ENCODE measurements at regions not wholly inside any gene's neighbourhood (a gene's known extent, or its start where the extent isn't known, plus 50 kb on each side); places are given as distances from the start of the nearest gene placed in this dataset.
"Not testable (repeated sequence)": the region's sequence is repeated elsewhere in the genome, so short reads cannot be mapped to it uniquely, and the experiment has no call there.

GRCh38 chr17:33959098-33959497 lies 296.0 kb upstream of the CCL2 start:
- not testable (repeated sequence) for DNase-seq (ENCODE audit: extremely low read depth, low read depth)

GRCh38 chr17:33962857-33963655 lies 292.0 kb upstream of the CCL2 start:
- DNase-seq (ENCODE audit: extremely low read depth, low read depth), result no peak

- no peak for DNase-seq (ENCODE audit: extremely low read depth, low read depth)
Measured at GRCh38 chr17:33964344-33964979, 290.6 kb upstream of the CCL2 start.

- no peak for DNase-seq (ENCODE audit: extremely low read depth, low read depth)
Measured at GRCh38 chr17:33966410-33967059, 288.6 kb upstream of the CCL2 start.

- DNase-seq (ENCODE audit: extremely low read depth, low read depth), result no peak
Measured at GRCh38 chr17:33967608-33968349, 287.3 kb upstream of the CCL2 start.

GRCh38 chr17:33968350-33969044 lies 286.6 kb upstream of the CCL2 start:
- DNase-seq (ENCODE audit: extremely low read depth, low read depth), result no peak

GRCh38 chr17:33970279-33970678 lies 284.8 kb upstream of the CCL2 start:
- DNase-seq (ENCODE audit: extremely low read depth, low read depth), result no peak

GRCh38 chr17:33972763-33973162 lies 282.3 kb upstream of the CCL2 start:
- DNase-seq (ENCODE audit: extremely low read depth, low read depth), result no peak

GRCh38 chr17:33973491-33973890 lies 281.6 kb upstream of the CCL2 start:
- DNase-seq (ENCODE audit: extremely low read depth, low read depth), result no peak

- no peak for DNase-seq (ENCODE audit: extremely low read depth, low read depth)
Measured at GRCh38 chr17:33974276-33974675, 280.8 kb upstream of the CCL2 start.

- no peak for DNase-seq (ENCODE audit: extremely low read depth, low read depth)
Measured at GRCh38 chr17:33976831-33977230, 278.3 kb upstream of the CCL2 start.

- DNase-seq (ENCODE audit: extremely low read depth, low read depth), result no peak
Measured at GRCh38 chr17:33977729-33978514, 277.2 kb upstream of the CCL2 start.

- no peak for DNase-seq (ENCODE audit: extremely low read depth, low read depth)
Measured at GRCh38 chr17:33978889-33979288, 276.2 kb upstream of the CCL2 start.

- DNase-seq (ENCODE audit: extremely low read depth, low read depth), result no peak
Measured at GRCh38 chr17:33980193-33980592, 274.9 kb upstream of the CCL2 start.

- DNase-seq (ENCODE audit: extremely low read depth, low read depth), result no peak
Measured at GRCh38 chr17:33981711-33982601, 273.1 kb upstream of the CCL2 start.

- DNase-seq (ENCODE audit: extremely low read depth, low read depth), result no peak
Measured at GRCh38 chr17:33982909-33983308, 272.2 kb upstream of the CCL2 start.

GRCh38 chr17:33983824-33984574 lies 271.1 kb upstream of the CCL2 start:
- DNase-seq (ENCODE audit: extremely low read depth, low read depth), result no peak

- DNase-seq (ENCODE audit: extremely low read depth, low read depth), result no peak
Measured at GRCh38 chr17:33986088-33986487, 269.0 kb upstream of the CCL2 start.

Measured in NCI-H460 (cell line).